T47D (cell line): ENCODE measurements at regions not wholly inside any gene's neighbourhood (a gene's known extent, or its start where the extent isn't known, plus 50 kb on each side); places are given as distances from the start of the nearest gene placed in this dataset.
A peak's percentile ranks its signal among the peaks of the same experiment; 100 is the strongest.

Experiments used
- DNase-seq, 2 experiments: peaks; one replicate each; pipeline versions ENCODE4 v3.0.0 to v3.0.0-alpha.2; 2011 to 2012; ENCODE audit warnings: low read depth in 1 of 2, low spot score in 1 of 2
- JUND ChIP-seq: IDR thresholded peaks from 2 replicates; pipeline ENCODE4 v1.6.1; 2012; ENCODE audit warnings: low read depth
- in situ Hi-C: cut with HindIII; loops from 2 replicates; pipeline ENCODE4 v1.10.0; 2016; ENCODE audit warnings: low sequenced_read_pairs, low pct_unique_long_range_greater_than_20kb

DNA sequence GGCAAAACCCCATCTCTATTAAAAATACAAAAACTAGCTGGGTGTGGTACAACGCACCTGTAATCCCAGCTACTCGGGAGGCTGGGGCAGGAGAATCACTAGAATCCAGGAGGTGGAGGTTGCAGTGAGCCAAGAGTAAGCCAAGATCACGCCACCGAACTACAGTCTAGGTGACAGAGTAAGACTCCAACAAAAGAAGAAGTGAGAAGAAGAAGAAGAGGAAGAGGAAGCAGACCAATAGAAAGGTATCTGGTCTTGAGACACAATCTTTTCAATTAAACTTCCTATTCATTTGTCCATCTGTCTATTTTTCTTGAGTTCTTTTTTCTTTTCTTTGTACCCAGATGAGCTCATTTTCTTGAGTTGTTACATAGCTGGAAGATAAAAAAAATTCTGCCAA is 55.7 kb upstream of the ACADM start:
- in situ Hi-C loops, result no loop called here
- TF ChIP-seq JUND, result no peak
- no peak for DNase-seq

DNA sequence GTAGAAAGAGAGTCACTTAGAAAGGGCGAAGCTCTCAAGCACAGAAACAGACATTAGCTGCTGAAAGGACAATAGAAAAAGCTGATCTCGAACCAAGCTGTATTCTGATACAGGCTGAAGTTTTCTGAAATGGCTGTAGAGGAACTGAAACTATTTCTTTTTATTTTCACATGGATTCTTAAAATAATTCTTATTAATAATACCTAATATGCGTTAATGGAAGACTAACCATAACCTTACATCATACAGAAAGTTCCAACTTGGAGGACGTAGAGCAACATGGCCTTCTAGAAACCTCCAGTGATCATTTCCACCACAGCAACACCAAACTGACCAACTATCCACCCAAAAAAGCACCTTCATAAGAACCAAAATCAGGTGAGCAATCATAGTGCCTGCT is 52.8 kb upstream of the ACADM start:
- in situ Hi-C loops, result no loop called here
- no peak for TF ChIP-seq JUND
- DNase-seq, result no peak

DNA sequence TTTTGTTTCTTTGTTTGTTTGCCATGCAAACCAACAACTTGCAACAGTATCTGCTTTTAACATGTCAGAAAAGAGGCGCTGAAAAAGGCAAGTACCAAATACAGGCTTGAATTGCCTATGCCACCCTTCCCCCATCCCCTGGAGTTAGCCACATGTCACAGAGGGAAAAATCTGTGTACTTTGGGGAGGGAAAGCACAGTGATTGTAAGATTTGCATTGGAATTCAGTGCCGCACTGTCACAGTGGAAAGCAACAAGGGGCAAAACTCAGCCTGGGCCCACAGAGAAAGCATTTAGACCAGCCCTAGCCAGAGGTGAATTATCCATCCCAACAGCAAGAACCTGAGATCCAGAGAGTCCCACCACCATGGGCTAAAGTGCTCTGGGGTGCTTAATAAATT is 52.4 kb upstream of the ACADM start:
- in situ Hi-C loops, result no loop called here
- TF ChIP-seq JUND, result no peak
- peak in 1 of 2 experiments; percentile 2 for DNase-seq

DNA sequence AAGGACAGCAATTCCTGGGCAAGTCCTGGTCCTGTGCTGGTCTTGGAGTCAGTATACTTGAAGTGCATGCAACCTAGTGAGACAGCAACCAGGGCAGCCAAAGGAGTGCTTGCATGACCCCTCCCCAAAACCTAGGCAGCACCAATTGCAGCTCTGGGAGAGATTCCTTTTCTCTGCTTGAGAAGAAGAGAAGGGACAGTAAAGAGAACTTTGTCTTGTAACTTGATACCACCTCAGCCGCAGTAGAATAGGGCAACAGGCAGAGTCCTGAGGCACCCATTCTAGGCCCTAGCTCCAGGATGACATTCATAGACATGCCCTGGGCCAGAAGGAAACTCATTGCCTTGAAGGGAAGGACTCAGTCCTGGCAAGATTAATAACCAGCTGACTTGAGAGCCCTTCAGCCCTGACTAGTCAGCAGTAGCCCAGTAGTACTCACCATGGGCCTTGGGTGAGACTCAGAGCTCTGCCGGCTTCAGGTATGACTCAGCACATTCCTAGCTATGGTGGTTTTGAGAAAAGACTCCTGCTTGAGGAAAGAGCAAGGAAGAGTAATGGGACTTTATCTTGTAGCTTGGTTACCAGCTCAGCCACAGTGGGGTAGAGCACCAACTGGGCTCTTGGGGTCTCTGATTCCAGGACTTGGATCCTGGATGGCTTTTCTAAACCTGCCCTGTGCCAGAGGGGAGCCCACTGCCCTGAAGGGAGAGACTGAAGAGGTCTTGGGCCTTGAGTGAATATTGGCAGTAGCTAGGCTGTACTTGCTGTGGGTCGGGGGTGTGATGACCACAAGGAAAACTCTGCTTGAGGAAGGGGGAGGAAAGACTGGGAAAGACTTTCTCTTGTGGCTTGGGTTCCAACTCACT is 51.7 kb upstream of the ACADM start:
- DNase-seq, result peak in 1 of 2 experiments; percentile 68
- in situ Hi-C loops, result no loop called here
- no peak for TF ChIP-seq JUND

DNA sequence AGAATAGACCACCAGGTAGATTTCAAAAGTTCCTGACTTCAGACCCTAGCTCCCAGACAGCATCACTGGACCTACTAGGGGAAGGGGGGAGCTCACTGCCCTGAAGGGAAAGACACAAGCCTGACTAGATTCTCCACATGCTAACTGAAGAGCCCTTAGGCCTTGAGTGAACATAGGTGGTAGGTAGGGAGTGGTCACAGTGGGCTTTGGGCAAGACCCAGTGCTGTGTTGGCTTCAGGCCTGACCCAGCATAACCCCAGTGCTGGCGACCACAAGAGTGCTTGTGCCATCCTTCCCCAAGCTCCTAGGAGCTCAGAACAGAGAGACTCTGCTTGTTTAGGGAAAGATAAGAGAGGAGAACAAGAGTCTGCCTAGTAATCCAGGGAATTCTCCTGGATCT is 51.1 kb upstream of the ACADM start:
- in situ Hi-C loops, result no loop called here
- TF ChIP-seq JUND, result no peak
- no peak for DNase-seq

DNA sequence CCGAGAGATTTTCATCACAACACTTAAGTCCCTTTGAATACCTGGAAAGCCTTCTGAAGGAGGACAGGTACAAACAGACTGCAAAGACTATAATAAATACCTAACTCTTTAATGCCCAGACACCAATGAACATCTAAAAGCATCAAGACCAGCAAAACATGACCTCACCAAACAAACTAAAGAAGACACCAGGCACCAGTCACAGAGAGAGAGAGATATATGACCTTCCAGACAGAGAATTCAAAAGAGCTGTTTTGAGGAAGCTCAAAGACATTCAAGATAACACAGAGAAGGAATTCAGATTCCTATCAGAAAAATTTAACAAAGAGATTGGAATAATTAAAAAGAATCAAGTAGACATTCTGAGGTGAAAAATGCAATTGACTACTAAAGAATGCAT is 50.6 kb upstream of the ACADM start:
- no peak for TF ChIP-seq JUND
- no peak for DNase-seq
- in situ Hi-C loops, result no loop called here
